SIG-M5 (cell line): ENCODE measurements at regions not wholly inside any gene's neighbourhood (a gene's known extent, or its start where the extent isn't known, plus 50 kb on each side); places are given as distances from the start of the nearest gene placed in this dataset.
A peak's percentile ranks its signal among the peaks of the same experiment; 100 is the strongest.
"Not testable (repeated sequence)": the region's sequence is repeated elsewhere in the genome, so short reads cannot be mapped to it uniquely, and the experiment has no call there.

Source experiments
- DNase-seq: peaks from one replicate; lab custom pipeline; 2025; lab: John Stamatoyannopoulos, UW

- no peak for DNase-seq
Measured at GRCh38 chr1:76687307-76688175, 179.7 kb upstream of the ST6GALNAC5 start.

DNA sequence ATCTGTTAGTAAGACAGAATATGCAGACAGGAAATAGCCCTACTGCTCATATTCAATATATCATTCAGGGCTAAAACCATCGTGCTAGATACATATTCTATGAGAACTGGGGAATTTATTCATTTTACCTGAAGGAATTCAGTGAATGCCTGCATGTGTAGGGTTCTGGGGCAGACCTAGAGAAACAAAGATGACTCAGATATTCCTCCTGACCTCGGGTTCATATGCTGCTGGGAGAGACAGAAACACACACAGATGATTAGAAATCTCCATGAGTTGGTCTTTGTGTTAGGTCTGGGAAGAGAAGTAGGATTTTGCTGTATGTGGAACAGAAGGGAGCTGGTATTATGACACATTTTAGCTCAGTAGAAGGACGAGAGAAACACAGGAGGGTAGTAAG is 176.5 kb upstream of the ST6GALNAC5 start:
- no peak for DNase-seq

GRCh38 chr1:76695535-76695934 is 171.7 kb upstream of the ST6GALNAC5 start:
- no peak for DNase-seq

GRCh38 chr1:76697361-76697760 is 169.9 kb upstream of the ST6GALNAC5 start:
- no peak for DNase-seq

DNA sequence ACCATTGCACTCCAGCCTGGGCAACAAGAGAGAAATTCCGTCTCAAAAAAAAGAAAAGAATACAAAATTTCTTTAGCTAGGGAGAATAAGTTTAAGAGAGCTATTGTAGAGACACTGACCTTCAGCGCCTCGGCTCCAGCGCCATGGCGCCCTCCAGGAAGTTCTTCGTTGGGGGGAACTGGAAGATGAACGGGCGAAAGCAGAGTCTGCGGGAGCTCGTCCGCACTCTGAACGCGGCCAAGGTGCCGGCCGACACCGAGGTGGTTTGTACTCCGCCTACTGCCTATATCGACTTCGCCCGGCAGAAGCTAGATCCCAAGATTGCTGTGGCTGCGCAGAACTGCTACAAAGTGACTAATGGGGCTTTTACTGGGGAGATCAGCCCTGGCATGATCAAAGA is 167.6 kb upstream of the ST6GALNAC5 start:
- DNase-seq, result not testable (repeated sequence)

DNA sequence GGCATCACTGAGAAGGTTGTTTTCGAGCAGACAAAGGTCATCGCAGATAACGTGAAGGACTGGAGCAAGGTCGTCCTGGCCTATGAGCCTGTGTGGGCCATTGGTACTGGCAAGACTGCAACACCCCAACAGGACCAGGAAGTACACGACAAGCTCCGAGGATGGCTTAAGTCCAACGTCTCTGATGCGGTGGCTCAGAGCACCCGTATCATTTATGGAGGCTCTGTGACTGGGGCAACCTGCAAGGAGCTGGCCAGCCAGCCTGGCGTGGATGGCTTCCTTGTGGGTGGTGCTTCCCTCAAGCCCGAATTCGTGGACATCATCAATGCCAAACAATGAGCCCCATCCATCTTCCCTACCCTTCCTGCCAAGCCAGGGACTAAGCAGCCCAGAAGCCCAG is 167.1 kb upstream of the ST6GALNAC5 start:
- DNase-seq, result not testable (repeated sequence)

GRCh38 chr1:76705560-76705959 is 161.7 kb upstream of the ST6GALNAC5 start:
- no peak for DNase-seq

DNA sequence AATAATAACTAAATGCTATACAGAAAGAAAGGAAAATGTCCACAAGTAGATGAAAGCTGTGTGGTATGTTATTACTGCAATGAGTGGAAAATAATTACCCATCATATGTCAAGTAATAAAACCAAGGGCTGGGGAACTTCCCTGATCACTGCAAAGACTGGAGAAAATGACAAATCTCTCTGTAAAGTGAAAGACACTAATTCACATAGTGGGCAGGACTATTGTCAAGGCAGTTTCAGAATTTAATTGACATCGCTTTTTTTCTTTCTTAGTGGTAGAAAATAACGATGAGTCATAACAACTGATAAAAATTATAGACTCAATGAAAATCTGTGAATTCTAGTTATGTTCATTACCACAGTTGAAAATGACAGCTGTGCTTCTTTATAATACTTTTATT is 153.7 kb upstream of the ST6GALNAC5 start:
- no peak for DNase-seq

DNA sequence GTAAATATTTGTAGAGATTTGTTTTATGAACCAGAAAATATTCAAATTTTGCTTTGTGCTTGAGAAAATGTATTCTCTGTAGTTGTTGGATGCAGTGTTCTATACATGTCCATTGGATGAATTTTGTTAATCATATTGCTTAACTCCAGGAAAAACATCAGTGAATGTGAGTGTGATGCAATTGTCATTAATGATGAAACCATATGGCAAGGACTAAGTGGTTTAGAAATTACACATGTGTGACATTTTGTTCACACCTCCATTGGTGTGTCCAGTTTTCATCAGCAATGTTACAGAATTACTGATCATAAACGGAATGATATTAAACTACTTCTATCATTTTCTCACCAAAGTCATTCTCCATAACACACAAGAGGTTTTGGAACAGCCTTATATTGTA is 151.8 kb upstream of the ST6GALNAC5 start:
- no peak for DNase-seq

DNA sequence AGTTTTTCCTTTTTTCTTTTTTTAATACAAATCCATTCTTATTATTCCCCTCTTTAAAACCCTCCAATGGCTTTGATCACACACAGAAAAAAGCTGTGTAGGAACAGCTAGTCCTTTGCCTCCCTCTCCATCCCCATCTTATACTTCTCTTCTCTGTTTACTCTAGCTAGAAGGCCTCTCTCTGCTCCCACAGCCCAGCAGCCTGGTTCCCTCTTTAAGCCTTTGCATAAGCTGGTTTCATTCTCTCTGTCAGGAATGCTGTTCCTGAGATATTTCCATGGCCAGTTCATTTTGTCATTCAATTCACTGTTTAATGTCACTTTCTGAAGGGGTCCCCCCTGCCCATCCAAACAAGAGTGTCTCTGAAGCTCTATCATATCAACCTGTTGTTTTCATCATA is 143.3 kb upstream of the ST6GALNAC5 start:
- no peak for DNase-seq

DNA sequence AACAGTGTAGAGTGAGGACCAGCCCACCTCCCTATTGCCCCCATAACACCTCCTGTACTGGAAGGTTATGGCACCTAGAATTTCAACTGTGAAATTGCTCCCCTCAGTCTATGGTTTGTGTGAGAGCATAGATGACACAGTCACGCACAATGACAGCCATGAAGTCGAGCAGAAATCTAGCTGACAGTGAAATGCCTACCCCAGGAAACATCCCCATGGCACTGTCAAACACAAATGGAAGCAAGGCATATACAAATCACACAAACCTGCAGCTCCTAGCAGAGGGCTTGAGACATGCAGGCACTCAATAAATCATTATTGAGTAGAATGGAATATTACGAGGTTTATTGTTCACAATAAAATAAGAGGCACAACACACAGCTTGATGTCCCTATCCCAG is 142.5 kb upstream of the ST6GALNAC5 start:
- no peak for DNase-seq

- DNase-seq, result no peak
Measured at GRCh38 chr1:76725864-76726619, 141.2 kb upstream of the ST6GALNAC5 start.

DNA sequence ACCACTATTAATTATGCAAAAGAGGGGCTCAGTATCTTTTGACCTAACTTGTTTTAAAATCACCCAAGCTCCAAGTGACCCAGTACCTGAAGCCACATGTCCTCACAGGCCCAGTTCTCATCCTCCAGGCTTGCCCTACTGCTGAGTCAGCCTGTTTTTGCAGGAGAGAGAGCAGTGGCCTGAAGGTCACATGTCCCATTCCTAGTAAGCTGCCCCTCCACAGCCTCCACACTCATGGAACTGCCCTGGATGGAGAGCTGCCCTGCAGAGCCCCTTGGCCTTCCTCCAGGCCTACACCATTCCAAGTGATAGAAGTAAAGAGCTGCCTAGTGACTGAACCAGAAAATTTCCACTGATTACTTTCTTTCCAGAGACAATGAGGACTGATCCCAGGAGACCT is 139.8 kb upstream of the ST6GALNAC5 start:
- DNase-seq, result no peak

- no peak for DNase-seq
Measured at GRCh38 chr1:76729142-76729541, 138.1 kb upstream of the ST6GALNAC5 start.

- DNase-seq, result no peak
Measured at GRCh38 chr1:76730027-76730426, 137.3 kb upstream of the ST6GALNAC5 start.

DNA sequence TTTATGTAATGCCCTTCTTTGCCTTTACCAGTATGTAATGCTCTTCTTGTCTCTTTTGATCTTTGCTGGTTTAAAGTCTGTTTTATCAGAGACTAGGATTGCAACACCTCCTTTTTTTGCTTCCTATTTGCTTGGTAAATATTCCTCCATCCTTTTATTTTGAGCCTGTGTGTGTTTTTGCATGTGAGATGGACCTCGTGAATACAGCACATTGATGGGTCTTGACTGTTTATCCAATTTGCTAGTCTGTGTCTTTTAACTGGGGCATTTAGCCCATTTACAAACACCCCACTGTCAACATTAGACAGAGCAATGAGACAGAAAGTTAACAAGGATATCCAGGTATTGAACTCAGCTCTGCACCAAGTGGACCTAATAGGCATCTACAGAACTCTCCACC is 128.9 kb upstream of the ST6GALNAC5 start:
- DNase-seq, result not testable (repeated sequence)

GRCh38 chr1:76740956-76741355 is 126.3 kb upstream of the ST6GALNAC5 start:
- not testable (repeated sequence) for DNase-seq

GRCh38 chr1:76744989-76745388 is 122.3 kb upstream of the ST6GALNAC5 start:
- DNase-seq, result no peak

DNA sequence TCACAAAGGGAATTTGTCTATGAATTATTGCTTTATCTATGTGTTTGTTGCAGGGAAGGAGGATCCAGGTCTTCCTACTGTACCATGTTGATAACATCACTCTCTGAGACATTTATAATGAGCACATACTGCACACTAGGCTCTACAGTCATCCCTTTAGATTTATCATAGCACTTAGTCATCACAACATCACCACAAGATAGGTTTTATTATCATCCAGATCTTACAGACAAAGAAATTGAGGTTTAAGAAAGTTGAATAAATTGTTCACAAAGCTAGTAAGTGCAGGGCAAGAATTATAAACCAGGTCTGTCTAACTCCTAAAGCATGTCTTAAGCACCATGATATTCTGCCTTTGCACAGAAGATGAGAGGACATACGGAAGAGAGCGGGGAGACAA is 121.1 kb upstream of the ST6GALNAC5 start:
- no peak for DNase-seq

DNA sequence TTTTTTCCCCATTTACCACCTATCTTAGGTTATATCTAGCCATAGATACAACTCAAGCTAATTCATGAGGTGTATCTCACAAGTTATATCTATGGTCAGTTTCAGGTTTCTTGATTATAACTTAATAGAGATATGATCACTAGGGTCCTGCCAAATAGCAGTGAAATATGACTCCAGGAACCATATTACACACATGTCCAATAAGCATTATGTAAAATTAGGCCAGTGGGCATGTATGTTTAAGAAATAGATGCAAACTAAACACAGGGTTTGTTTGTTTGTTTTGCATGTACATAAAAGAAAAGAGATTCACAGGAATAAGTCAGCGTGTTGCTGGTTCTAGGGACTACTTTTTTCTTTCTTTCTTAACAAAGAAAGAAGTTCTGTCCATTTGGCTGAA is 112.5 kb upstream of the ST6GALNAC5 start:
- DNase-seq, result no peak

GRCh38 chr1:76759171-76759860 is 108.0 kb upstream of the ST6GALNAC5 start:
- no peak for DNase-seq

GRCh38 chr1:76759950-76760349 is 107.3 kb upstream of the ST6GALNAC5 start:
- no peak for DNase-seq

DNA sequence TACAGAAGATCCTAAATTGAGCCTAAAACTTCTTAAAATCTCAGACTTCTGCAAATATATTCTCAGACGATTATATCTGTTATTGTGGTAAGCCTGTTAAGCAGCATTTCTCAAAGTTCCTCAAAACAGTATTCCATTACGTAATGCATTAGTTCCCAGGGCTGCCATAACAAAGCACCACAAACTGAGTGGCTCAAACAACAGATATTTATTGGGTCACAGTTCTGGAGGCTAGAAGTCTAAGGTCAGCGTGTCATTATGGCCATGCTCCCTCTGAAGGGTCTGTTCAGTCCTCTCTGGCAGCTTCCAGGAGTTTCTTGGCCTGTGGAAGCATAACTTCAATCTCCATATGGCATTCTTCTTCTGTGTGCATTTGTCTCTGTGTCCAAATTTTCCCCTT is 103.5 kb upstream of the ST6GALNAC5 start:
- DNase-seq, result peak; percentile 8
